Muscle layer of colon (tissue), 2 donors: ENCODE measurements at regions not wholly inside any gene's neighbourhood (a gene's known extent, or its start where the extent isn't known, plus 50 kb on each side); places are given as distances from the start of the nearest gene placed in this dataset.

ENCODE experiments used
- H3K27ac ChIP-seq: one replicate; pipeline ENCODE4 v1.7.0; 2013; ENCODE audit warnings: low read depth, mild to moderate bottlenecking, low read length, moderate library complexity
- H3K27me3 ChIP-seq, 2 donors: one replicate each; pipeline ENCODE4 v1.7.0; 2013; ENCODE audit warnings: low read length in 2 of 2, mild to moderate bottlenecking in 2 of 2; ENCODE audit not compliant: insufficient read depth in 2 of 2, control insufficient read depth in 1 of 2
- H3K36me3 ChIP-seq: one replicate; pipeline ENCODE4 v1.7.0; 2013; ENCODE audit warnings: mild to moderate bottlenecking, low read length; ENCODE audit not compliant: insufficient read depth
- H3K4me1 ChIP-seq: one replicate; pipeline ENCODE4 v1.7.0; 2013; ENCODE audit warnings: mild to moderate bottlenecking, low read length; ENCODE audit not compliant: insufficient read depth
- H3K4me3 ChIP-seq, 2 donors: one replicate each; pipeline ENCODE4 v1.7.0; 2013; ENCODE audit warnings: low read length in 2 of 2, low read depth in 1 of 2, mild to moderate bottlenecking in 1 of 2, moderate library complexity in 1 of 2
- H3K9ac ChIP-seq: one replicate; pipeline ENCODE4 v1.7.0; 2013; ENCODE audit warnings: low read length
- H3K9me3 ChIP-seq: one replicate; pipeline ENCODE4 v1.7.0; 2013; ENCODE audit warnings: mild to moderate bottlenecking, low read length
- donor health status: abdominal sarcoma.
- donor health status: Adenocarcinoma of cecum.

- peaks cover 4% of the 10 kb centered on the region for H3K4me1 ChIP-seq
- no peak overlapping the region for H3K27ac ChIP-seq
- H3K36me3 ChIP-seq: no peaks in the 10 kb centered on the region
- no peaks in the 10 kb centered on the region for H3K27me3 ChIP-seq
- H3K4me3 ChIP-seq: no peak overlapping the region
- no peak overlapping the region for H3K9ac ChIP-seq
- H3K9me3 ChIP-seq: no peaks in the 10 kb centered on the region
These were observed 105.1 kb upstream of the PDE4B start for GRCh38 chr1:65687428-65688214.

GRCh38 chr1:65688215-65688566 is 104.5 kb upstream of the PDE4B start:
- H3K4me3 ChIP-seq: no peak overlapping the region
- no peaks in the 10 kb centered on the region for H3K9me3 ChIP-seq
- H3K36me3 ChIP-seq: no peaks in the 10 kb centered on the region
- H3K27ac ChIP-seq: no peak overlapping the region
- H3K9ac ChIP-seq: no peak overlapping the region
- H3K27me3 ChIP-seq: no peaks in the 10 kb centered on the region
- H3K4me1 ChIP-seq: peaks cover 4% of the 10 kb centered on the region

DNA sequence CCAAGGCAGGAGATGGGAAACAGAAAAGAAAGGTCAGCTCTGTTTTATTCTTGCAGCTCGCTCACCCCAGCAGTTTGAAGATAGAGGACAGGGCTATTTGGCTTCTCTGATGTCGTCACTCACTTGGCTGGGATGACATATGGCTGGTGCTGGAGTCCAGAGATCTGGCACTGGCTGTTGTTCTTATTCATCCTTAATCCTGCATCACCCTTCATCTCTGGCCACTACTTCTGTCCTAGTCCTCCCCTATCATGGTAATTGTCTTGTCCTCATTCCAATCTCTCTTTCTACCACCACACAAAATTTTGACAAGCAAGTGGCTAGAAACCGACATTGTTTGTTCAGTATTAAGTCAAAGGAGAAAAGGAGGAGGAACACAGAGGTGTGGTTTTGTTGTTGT is 103.8 kb upstream of the PDE4B start:
- Histone ChIP-seq H3K4me1 (peaks cover 4% of the 10 kb centered on the region), H3K27ac (no peak overlapping the region), H3K4me3 (no peak overlapping the region), H3K9ac (no peak overlapping the region), H3K9me3 (no peaks in the 10 kb centered on the region), H3K27me3 (no peaks in the 10 kb centered on the region), H3K36me3 (no peaks in the 10 kb centered on the region)

GRCh38 chr1:65691152-65691900 is 101.4 kb upstream of the PDE4B start:
- Histone ChIP-seq H3K36me3 (no peaks in the 10 kb centered on the region), H3K4me3 (no peak overlapping the region), H3K27ac (no peak overlapping the region), H3K27me3 (no peaks in the 10 kb centered on the region), H3K9me3 (no peaks in the 10 kb centered on the region), H3K9ac (no peak overlapping the region), H3K4me1 (peaks cover 4% of the 10 kb centered on the region)

GRCh38 chr1:65691972-65692371 is 100.7 kb upstream of the PDE4B start:
- Histone ChIP-seq H3K27me3 (no peaks in the 10 kb centered on the region), H3K4me3 (no peak overlapping the region), H3K36me3 (no peaks in the 10 kb centered on the region), H3K4me1 (peaks cover 4% of the 10 kb centered on the region), H3K9ac (no peak overlapping the region), H3K9me3 (no peaks in the 10 kb centered on the region), H3K27ac (no peak overlapping the region)

- Histone ChIP-seq H3K36me3 (no peaks in the 10 kb centered on the region), H3K27ac (no peak overlapping the region), H3K4me1 (peaks cover 4% of the 10 kb centered on the region), H3K9me3 (no peaks in the 10 kb centered on the region), H3K4me3 (no peak overlapping the region), H3K27me3 (no peaks in the 10 kb centered on the region), H3K9ac (no peak overlapping the region)
These were observed 98.6 kb upstream of the PDE4B start for GRCh38 chr1:65694126-65694525.

DNA sequence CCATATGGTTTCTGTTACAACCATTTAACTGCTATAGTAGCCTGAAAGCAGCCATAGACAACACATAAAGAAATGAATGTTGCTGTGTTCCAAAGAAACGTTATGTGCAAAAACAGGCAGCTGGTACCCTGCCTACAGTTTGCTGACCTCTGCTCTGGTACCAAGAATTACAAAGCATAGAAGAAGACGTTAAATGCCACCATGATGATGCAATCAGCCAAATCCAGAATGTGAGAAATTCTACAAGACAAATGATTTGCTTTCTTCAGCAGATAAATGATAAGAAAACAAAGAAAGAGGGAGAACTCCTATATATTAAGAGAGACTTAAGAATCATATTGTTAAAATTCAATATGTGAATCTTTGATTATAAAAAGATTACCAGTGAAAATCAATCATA is 97.8 kb upstream of the PDE4B start:
- Histone ChIP-seq H3K4me3 (no peak overlapping the region), H3K4me1 (peaks cover 4% of the 10 kb centered on the region), H3K36me3 (no peaks in the 10 kb centered on the region), H3K27ac (no peak overlapping the region), H3K27me3 (no peaks in the 10 kb centered on the region), H3K9me3 (no peaks in the 10 kb centered on the region), H3K9ac (no peak overlapping the region)

DNA sequence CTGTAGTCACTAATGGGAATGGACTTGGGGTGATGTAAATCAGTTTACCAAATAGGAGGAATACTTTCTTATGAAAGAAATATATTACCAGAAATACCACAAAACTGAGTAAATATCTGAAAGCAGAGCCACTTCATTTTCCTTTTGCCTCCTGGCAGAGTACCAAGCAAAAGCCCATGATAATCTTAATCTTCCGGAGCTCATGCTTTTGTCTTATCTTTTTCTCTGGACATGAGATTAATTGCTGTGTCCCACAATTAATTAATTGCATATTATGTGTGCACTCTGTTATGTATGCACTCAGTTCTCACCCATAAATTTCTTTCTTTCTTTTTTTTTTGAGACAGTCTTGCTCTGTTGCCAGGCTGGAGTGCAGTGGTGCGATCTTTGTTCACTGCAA is 94.1 kb upstream of the PDE4B start:
- Histone ChIP-seq H3K4me1 (no peaks in the 10 kb centered on the region), H3K4me3 (no peak overlapping the region), H3K36me3 (no peaks in the 10 kb centered on the region), H3K9me3 (no peaks in the 10 kb centered on the region), H3K27me3 (no peaks in the 10 kb centered on the region), H3K27ac (no peak overlapping the region), H3K9ac (no peak overlapping the region)

- Histone ChIP-seq H3K4me3 (no peak overlapping the region), H3K36me3 (no peaks in the 10 kb centered on the region), H3K27ac (no peak overlapping the region), H3K27me3 (no peaks in the 10 kb centered on the region), H3K4me1 (no peaks in the 10 kb centered on the region), H3K9me3 (no peaks in the 10 kb centered on the region), H3K9ac (no peak overlapping the region)
These were observed 88.8 kb upstream of the PDE4B start for GRCh38 chr1:65703853-65704252.

GRCh38 chr1:65704318-65704717 is 88.4 kb upstream of the PDE4B start:
- H3K9me3 ChIP-seq: no peaks in the 10 kb centered on the region
- H3K36me3 ChIP-seq: no peaks in the 10 kb centered on the region
- H3K9ac ChIP-seq: no peak overlapping the region
- no peak overlapping the region for H3K4me3 ChIP-seq
- no peaks in the 10 kb centered on the region for H3K27me3 ChIP-seq
- H3K4me1 ChIP-seq: no peaks in the 10 kb centered on the region
- H3K27ac ChIP-seq: no peak overlapping the region

DNA sequence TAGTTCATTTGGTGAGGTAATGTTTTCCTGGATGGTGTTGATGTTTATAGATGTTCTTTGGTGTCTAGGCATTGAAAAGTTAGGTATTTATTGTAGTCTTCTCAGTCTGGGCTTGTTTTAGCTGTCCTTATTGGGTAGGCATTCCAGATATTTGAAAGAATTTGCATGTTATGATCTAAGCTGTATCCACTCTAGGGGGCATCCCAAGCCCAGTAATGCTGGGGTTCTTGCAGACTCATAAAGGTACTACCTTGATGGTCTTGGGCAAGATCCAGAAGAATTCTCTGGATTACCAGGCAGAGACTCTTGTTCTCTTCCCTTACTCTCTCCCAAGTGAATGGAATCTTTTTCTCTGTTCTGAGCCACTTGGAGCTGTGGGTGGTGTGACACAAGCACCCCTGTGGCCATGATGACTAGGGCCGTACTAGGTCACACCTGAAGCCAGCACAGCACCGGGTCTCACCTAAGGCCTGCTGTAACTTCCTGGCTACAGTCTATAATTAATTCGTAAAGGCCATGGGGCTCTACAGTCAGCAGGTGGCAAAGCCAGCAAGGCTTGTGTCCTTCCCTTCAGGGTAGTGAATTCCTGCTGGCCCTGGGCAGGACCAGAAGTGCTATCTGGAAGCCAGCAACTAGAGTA is 74.8 kb upstream of the PDE4B start:
- Histone ChIP-seq H3K36me3 (no peaks in the 10 kb centered on the region), H3K9me3 (no peaks in the 10 kb centered on the region), H3K27me3 (no peaks in the 10 kb centered on the region)

More for the DNA sequence above, 74.8 kb upstream of the PDE4B start:
- Histone ChIP-seq H3K27ac (no peak overlapping the region), H3K9ac (no peak overlapping the region), H3K4me3 (no peak overlapping the region), H3K4me1 (no peaks in the 10 kb centered on the region)
